CD4-positive, alpha-beta T cell treated with Interferon alpha-2 for 1 hour (primary cell): ENCODE measurements at regions not wholly inside any gene's neighbourhood (a gene's known extent, or its start where the extent isn't known, plus 50 kb on each side); places are given as distances from the start of the nearest gene placed in this dataset.

Source experiments
- DNase-seq, 2 donors: peaks; one replicate each; pipeline ENCODE4 v3.0.0-alpha.2; 2020 to 2022

GRCh38 chr11:103530257-103530656, 421.0 kb downstream of the DYNC2H1 start:
- DNase-seq: no peak

- no peak for DNase-seq
Observed at GRCh38 chr11:103532133-103532788, 423.0 kb downstream of the DYNC2H1 start.

- no peak for DNase-seq
Observed at GRCh38 chr11:103534191-103534590, 425.0 kb downstream of the DYNC2H1 start.

GRCh38 chr11:103534959-103535358, 425.7 kb downstream of the DYNC2H1 start:
- no peak for DNase-seq

GRCh38 chr11:103536335-103536722, 427.1 kb downstream of the DYNC2H1 start:
- DNase-seq: no peak

- no peak for DNase-seq
Observed at GRCh38 chr11:103537904-103538502, 428.8 kb downstream of the DYNC2H1 start.

- no peak for DNase-seq
Observed at GRCh38 chr11:103539166-103539565, 429.9 kb downstream of the DYNC2H1 start.

GRCh38 chr11:103541186-103541795, 432.1 kb downstream of the DYNC2H1 start:
- peak in 1 of 2 donors; percentile 52 for DNase-seq

- DNase-seq: no peak
Observed at GRCh38 chr11:103542851-103543250, 433.6 kb downstream of the DYNC2H1 start.

GRCh38 chr11:103543456-103543855, 434.2 kb downstream of the DYNC2H1 start:
- no peak for DNase-seq

GRCh38 chr11:103544874-103545273, 435.6 kb downstream of the DYNC2H1 start:
- DNase-seq: no peak

- no peak for DNase-seq
Observed at GRCh38 chr11:103545551-103545950, 436.3 kb downstream of the DYNC2H1 start.

- DNase-seq: no peak
Observed at GRCh38 chr11:103546236-103546635, 437.0 kb downstream of the DYNC2H1 start.

- no peak for DNase-seq
Observed at GRCh38 chr11:103547024-103547423, 437.8 kb downstream of the DYNC2H1 start.

- DNase-seq: no peak
Observed at GRCh38 chr11:103547691-103548090, 438.5 kb downstream of the DYNC2H1 start.

GRCh38 chr11:103548838-103549237, 439.6 kb downstream of the DYNC2H1 start:
- no peak for DNase-seq

GRCh38 chr11:103550811-103551210, 441.6 kb downstream of the DYNC2H1 start:
- DNase-seq: no peak

- DNase-seq: no peak
Observed at GRCh38 chr11:103552086-103552485, 442.9 kb downstream of the DYNC2H1 start.

- DNase-seq: no peak
Observed at GRCh38 chr11:103556171-103556570, 446.9 kb downstream of the DYNC2H1 start.

GRCh38 chr11:103566116-103566515, 456.9 kb downstream of the DYNC2H1 start:
- DNase-seq: no peak

GRCh38 chr11:103581760-103582159, 454.7 kb upstream of the DDI1 start:
- no peak for DNase-seq

- no peak for DNase-seq
Observed at GRCh38 chr11:103582351-103582909, 454.0 kb upstream of the DDI1 start.

GRCh38 chr11:103584021-103584420, 452.4 kb upstream of the DDI1 start:
- no peak for DNase-seq

GRCh38 chr11:103584720-103585119, 451.7 kb upstream of the DDI1 start:
- no peak for DNase-seq
